ENCODE measurements at regions not wholly inside any gene's neighbourhood (a gene's known extent, or its start where the extent isn't known, plus 50 kb on each side); places are given as distances from the start of the nearest gene placed in this dataset.

GRCh38 chr2:134783912-134784311 is 54.5 kb upstream of the ACMSD start:
- H3K9me3 Mint-ChIP-seq, result no peaks in the 10 kb centered on the region
- ChIA-PET CTCF (no interaction called here), POLR2A (no interaction called here)
- no peak overlapping the region for H3K4me3 Mint-ChIP-seq
- intact Hi-C loops (cut with micrococcal nuclease), result no loop called here
- no peaks in the 10 kb centered on the region for H3K36me3 Mint-ChIP-seq
- no peaks in the 10 kb centered on the region for H3K27me3 Mint-ChIP-seq
- H3K27ac Mint-ChIP-seq, result no peak overlapping the region
- no peak for DNase-seq
- peaks cover 6% of the 10 kb centered on the region for H3K4me1 Mint-ChIP-seq (ENCODE audit: low read depth)

- peaks cover 2% of the 10 kb centered on the region for H3K27me3 Mint-ChIP-seq
- no peak for DNase-seq
- H3K4me3 Mint-ChIP-seq, result no peak overlapping the region
- no peak overlapping the region for H3K27ac Mint-ChIP-seq
- H3K9me3 Mint-ChIP-seq, result no peaks in the 10 kb centered on the region
- H3K4me1 Mint-ChIP-seq (ENCODE audit: low read depth), result peaks cover 5% of the 10 kb centered on the region
- intact Hi-C loops (cut with micrococcal nuclease), result no loop called here
- ChIA-PET CTCF (interaction anchor here (1.1 kb wide), 1 partner anchor 9 kb away, joined by 3 read pairs; no protein-coding TSS in a partner anchor), POLR2A (no interaction called here)
- H3K36me3 Mint-ChIP-seq, result no peaks in the 10 kb centered on the region
Measured at GRCh38 chr2:134785659-134786430, 52.6 kb upstream of the ACMSD start.

GRCh38 chr2:134788417-134788816 is 50.0 kb upstream of the ACMSD start:
- no peak for DNase-seq
- no peak overlapping the region for H3K27ac Mint-ChIP-seq
- POLR2A ChIA-PET, result no interaction called here
- H3K4me3 Mint-ChIP-seq, result no peak overlapping the region
- H3K36me3 Mint-ChIP-seq, result no peaks in the 10 kb centered on the region
- intact Hi-C loops (cut with micrococcal nuclease), result no loop called here
- CTCF ChIA-PET, result no interaction called here
- H3K9me3 Mint-ChIP-seq, result no peaks in the 10 kb centered on the region
- H3K4me1 Mint-ChIP-seq (ENCODE audit: low read depth), result no peaks in the 10 kb centered on the region
- H3K27me3 Mint-ChIP-seq, result peaks cover 2% of the 10 kb centered on the region
